ENCODE measurements at regions not wholly inside any gene's neighbourhood (a gene's known extent, or its start where the extent isn't known, plus 50 kb on each side); places are given as distances from the start of the nearest gene placed in this dataset.

GRCh38 chr11:130781931-130782330, 134.3 kb downstream of the SNX19 start:
- peak; percentile 61 for ATAC-seq (ENCODE audit: low FRiP score)
- no peak for DNase-seq (ENCODE audit: low spot score)
- TF ChIP-seq CTCF (IDR thresholded peaks at IDR 0.05): no peak

- ATAC-seq (ENCODE audit: low FRiP score) (peak; percentile 43), DNase-seq (ENCODE audit: low spot score) (no peak)
- no peak for TF ChIP-seq CTCF (IDR thresholded peaks at IDR 0.05)
Measured at GRCh38 chr11:130782361-130783222, 133.7 kb downstream of the SNX19 start.

- ATAC-seq (ENCODE audit: low FRiP score): no peak
- no peak for TF ChIP-seq CTCF (IDR thresholded peaks at IDR 0.05)
- DNase-seq (ENCODE audit: low spot score): no peak
Measured at GRCh38 chr11:130783323-130783722, 133.0 kb downstream of the SNX19 start.

DNA sequence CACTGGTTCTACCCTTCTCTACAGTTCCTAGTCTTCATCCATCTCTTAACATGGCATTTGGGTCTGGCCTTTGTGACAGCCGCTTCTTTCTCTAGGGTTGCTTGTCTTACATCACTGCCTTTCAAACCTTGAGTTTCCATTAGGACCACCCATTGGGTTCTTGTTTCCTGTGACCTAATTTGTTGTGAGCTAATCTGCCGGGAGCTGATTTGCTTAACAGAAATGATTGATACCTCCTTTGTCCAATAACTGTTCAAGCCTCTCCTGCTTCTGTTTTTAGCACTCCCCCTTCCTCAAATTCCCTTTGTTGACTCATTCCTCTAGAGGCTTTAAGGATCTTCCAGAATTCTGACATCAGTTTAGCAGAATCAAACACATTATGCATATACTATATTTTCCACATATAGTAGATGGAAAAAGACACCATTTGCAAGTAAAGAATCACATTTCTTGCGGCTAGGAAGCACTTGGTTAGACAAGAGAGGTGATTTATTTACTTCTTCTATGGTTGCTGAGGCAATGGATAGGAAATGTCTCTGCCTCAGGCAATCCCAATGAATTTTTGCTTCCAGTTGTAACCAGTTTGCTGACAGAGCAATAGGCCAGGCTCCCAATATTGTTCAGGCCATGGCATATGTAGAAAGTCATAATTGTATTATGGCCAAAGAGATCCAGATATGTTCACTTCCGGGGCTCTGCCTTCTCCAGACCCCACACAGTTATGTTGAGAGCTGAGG, 130.7 kb downstream of the SNX19 start:
- no peak for DNase-seq (ENCODE audit: low spot score)
- no peak for ATAC-seq (ENCODE audit: low FRiP score)
- TF ChIP-seq CTCF (IDR thresholded peaks at IDR 0.05): no peak

GRCh38 chr11:130786586-130786985, 129.7 kb downstream of the SNX19 start:
- TF ChIP-seq CTCF (IDR thresholded peaks at IDR 0.05): no peak
- ATAC-seq (ENCODE audit: low FRiP score) (no peak), DNase-seq (ENCODE audit: low spot score) (no peak)

- TF ChIP-seq CTCF (IDR thresholded peaks at IDR 0.05): no peak
- DNase-seq (ENCODE audit: low spot score) (no peak), ATAC-seq (ENCODE audit: low FRiP score) (peak; percentile 52)
Measured at GRCh38 chr11:130787092-130787616, 129.1 kb downstream of the SNX19 start.
